ENCODE measurements at regions not wholly inside any gene's neighbourhood (a gene's known extent, or its start where the extent isn't known, plus 50 kb on each side); places are given as distances from the start of the nearest gene placed in this dataset.

- no peaks in the 10 kb centered on the region for H4K20me1 ChIP-seq (ENCODE audit: insufficient read depth, low read length)
- H3K18ac ChIP-seq (ENCODE audit: low read depth, low read length): no peak overlapping the region
- no peak overlapping the region for H4K8ac ChIP-seq (ENCODE audit: low read depth in 2 of 2, low read length in 2 of 2)
- H3K4me3 ChIP-seq (ENCODE audit: insufficient read depth, low read depth, low read length): no peak overlapping the region
- H3K36me3 ChIP-seq (ENCODE audit: control insufficient read depth, insufficient read depth, low read length): no peaks in the 10 kb centered on the region
- in situ Hi-C loops (cut with MboI; ENCODE audit: low sequenced_read_pairs): no loop called here
- H3K4me2 ChIP-seq (ENCODE audit: low read depth, low read length): no peak overlapping the region
- no peak overlapping the region for H3K4ac ChIP-seq (ENCODE audit: low read depth, low read length)
- BruUV-seq (replicated peaks): no TSS peak
- no peak overlapping the region for H4K5ac ChIP-seq (ENCODE audit: low read depth, low read length)
- no peak for TF ChIP-seq ELK1 (IDR thresholded peaks at IDR 0.05; ENCODE audit: borderline replicate concordance, low read depth, low read length)
- TF ChIP-seq RAD21 (IDR thresholded peaks at IDR 0.05; ENCODE audit: low read length): no peak
- no peak for TF ChIP-seq MXI1 (IDR thresholded peaks at IDR 0.05; ENCODE audit: borderline replicate concordance, low read depth, low read length)
- TF ChIP-seq MAZ (IDR thresholded peaks at IDR 0.05; ENCODE audit: borderline replicate concordance, low read depth, low read length): no peak
- TF ChIP-seq RFX5 (IDR thresholded peaks at IDR 0.05; ENCODE audit: low read depth, low read length): no peak
- no peak for TF ChIP-seq CTCF (conservative IDR thresholded peaks at IDR 0.05; ENCODE audit: low read depth, low read length)
- no peak for TF ChIP-seq NFE2L2 (IDR thresholded peaks at IDR 0.05; ENCODE audit: low read depth, low read length)
- TF ChIP-seq CHD1 (IDR thresholded peaks at IDR 0.05; ENCODE audit: low read depth, low read length): no peak
- no peak for TF ChIP-seq MAFK (IDR thresholded peaks at IDR 0.05; ENCODE audit: low read depth, low read length)
- TF ChIP-seq SMC3 (IDR thresholded peaks at IDR 0.05; ENCODE audit: low read depth, low read length): no peak
- TF ChIP-seq RCOR1 (IDR thresholded peaks at IDR 0.05; ENCODE audit: insufficient replicate concordance, low read length): no peak
- TF ChIP-seq BHLHE40 (IDR thresholded peaks at IDR 0.05; ENCODE audit: low read depth, low read length): no peak
- TF ChIP-seq USF2 (IDR thresholded peaks at IDR 0.05; ENCODE audit: low read depth, low read length): no peak
- TF ChIP-seq POLR2A (IDR thresholded peaks at IDR 0.05; ENCODE audit: low read depth, low read length): no peak
- no peak for TF ChIP-seq FOS (IDR thresholded peaks at IDR 0.05; ENCODE audit: low read depth, low read length)
- TF ChIP-seq CEBPB (IDR thresholded peaks at IDR 0.05; ENCODE audit: low read depth, low read length): no peak
- CTCF ChIA-PET: interaction anchor here (0.6 kb wide), 1 partner anchor 94 kb away, joined by 3 read pairs; no protein-coding TSS in a partner anchor
- no peak overlapping the region for H3K27ac ChIP-seq (ENCODE audit: insufficient read depth, low read length)
- no peak overlapping the region for H3K14ac ChIP-seq (replicated peaks; ENCODE audit: low read depth, low read length)
- intact Hi-C loops (cut with micrococcal nuclease): no loop called here
- no peak overlapping the region for H2BK5ac ChIP-seq (ENCODE audit: low read depth, low read length, poor library complexity, severe bottlenecking)
- WGBS, 2 experiments (ENCODE audit: extremely low coverage in 2 of 2, insufficient read length in 1 of 2): 60% methylated on average over 2 of the region's 5 CpGs; no CpG with 5 or more reads in 1 of the 2 experiments
- dilution Hi-C loops (cut with HindIII; ENCODE audit: low sequenced_read_pairs, unreplicated experiment): no loop called here
- no peak overlapping the region for H2BK20ac ChIP-seq (ENCODE audit: low read depth, low read length)
- no peak overlapping the region for H2BK15ac ChIP-seq (ENCODE audit: low read depth, low read length)
- H2AK5ac ChIP-seq (ENCODE audit: low read depth, low read length): no peak overlapping the region
- H3K56ac ChIP-seq (ENCODE audit: extremely low read depth, insufficient read depth, low read length): no peak overlapping the region
- H3K9me3 ChIP-seq (ENCODE audit: control insufficient read depth, insufficient read depth, low read length): peaks cover 3% of the 10 kb centered on the region
- no peak overlapping the region for H2AK9ac ChIP-seq (replicated peaks; ENCODE audit: low read depth, low read length, poor library complexity)
- ATAC-seq (ENCODE audit: low read depth): no peak
- H2AFZ ChIP-seq (replicated peaks; ENCODE audit: low read length, poor library complexity): no peak overlapping the region
- no peak overlapping the region for H4K91ac ChIP-seq (ENCODE audit: insufficient read depth, low read depth, low read length)
- H3K9me1 ChIP-seq (ENCODE audit: insufficient read depth, low read length): no peaks in the 10 kb centered on the region
- no peak overlapping the region for H3K9ac ChIP-seq (ENCODE audit: low read depth, low read length)
- DNase-seq: no peak
- peaks cover 2% of the 10 kb centered on the region for H3K27me3 ChIP-seq (ENCODE audit: control insufficient read depth, insufficient read depth, low read length)
- POLR2A ChIA-PET (ENCODE audit: unreplicated experiment): no interaction called here
- H3K79me1 ChIP-seq (ENCODE audit: low read depth in 1 of 2, low read length in 2 of 2): no peaks in the 10 kb centered on the region
- no peaks in the 10 kb centered on the region; the same call in 1 of the 2 replicates for H3K4me1 ChIP-seq (ENCODE audit: control insufficient read depth, insufficient read depth, low read length)
- H2BK120ac ChIP-seq (ENCODE audit: low read depth, low read length): no peak overlapping the region
- no peak overlapping the region for H3K23ac ChIP-seq (ENCODE audit: low read depth, low read length)
These were observed 116.3 kb downstream of the SLC28A3 start for GRCh38 chr9:84224246-84224645.
